ENCODE measurements at regions not wholly inside any gene's neighbourhood (a gene's known extent, or its start where the extent isn't known, plus 50 kb on each side); places are given as distances from the start of the nearest gene placed in this dataset.

DNA sequence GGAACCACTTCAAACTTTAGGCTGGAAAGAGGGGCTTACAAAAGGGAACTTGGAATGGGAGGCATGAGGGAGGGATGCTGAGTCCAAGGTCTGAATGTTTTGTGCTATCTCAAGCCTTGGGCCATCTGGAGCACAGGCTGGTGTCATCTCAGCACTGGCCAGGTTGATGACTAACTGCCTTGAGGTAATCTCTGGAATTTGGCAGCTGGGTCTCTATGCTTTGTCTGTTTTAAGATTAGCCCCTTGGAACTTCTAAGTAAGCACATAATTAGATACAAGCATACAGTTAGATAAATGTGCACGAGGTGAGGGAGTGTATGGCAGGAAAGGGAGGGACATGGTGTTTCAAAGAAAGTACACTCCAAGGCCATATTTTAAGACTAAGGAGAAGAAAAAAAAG is 252.4 kb upstream of the CCDC54 start:
- intact Hi-C loops (cut with DNase I): no loop called here
- TF ChIP-seq POLR2A (IDR thresholded peaks at IDR 0.05): no peak
- no peak for TF ChIP-seq CTCF (IDR thresholded peaks at IDR 0.05)
- 51 to 53% methylated on average over 1 of the region's 1 CpG for WGBS, 2 donors

DNA sequence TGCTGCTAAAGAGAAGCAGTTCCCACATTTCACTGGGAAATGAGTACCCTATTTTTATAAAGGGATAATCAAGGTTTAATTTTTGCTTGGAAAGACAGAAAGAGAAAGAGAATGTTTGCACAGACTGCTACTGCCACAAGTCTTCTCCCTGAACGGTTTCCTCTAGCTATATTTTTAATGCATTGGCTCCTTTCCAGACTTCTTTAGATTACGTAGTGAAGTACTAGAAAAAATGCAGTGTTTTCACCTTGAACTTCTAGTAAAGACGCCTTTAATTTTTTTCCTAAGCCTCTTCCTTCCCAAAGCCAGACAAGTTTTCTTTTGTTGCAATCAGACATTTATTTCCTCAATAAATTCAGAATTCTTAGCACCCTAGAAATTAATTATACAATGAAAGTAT is 248.3 kb upstream of the CCDC54 start:
- TF ChIP-seq POLR2A (IDR thresholded peaks at IDR 0.05) (no peak), CTCF (IDR thresholded peaks at IDR 0.05) (no peak)
- Histone ChIP-seq H3K4me1 (no peaks in the 10 kb centered on the region), H3K9me3 (no peaks in the 10 kb centered on the region), H3K4me3 (replicated peaks in 1 of 3) (no peak overlapping the region), H3K27me3 (no peaks in the 10 kb centered on the region), H3K36me3 (no peaks in the 10 kb centered on the region), H3K27ac (no peak overlapping the region)
- intact Hi-C loops (cut with DNase I): no loop called here
- DNase-seq: no peak
- 6 to 15% methylated on average over 3 of the region's 3 CpGs for WGBS, 2 donors

More for the DNA sequence above, 252.4 kb upstream of the CCDC54 start:
- DNase-seq: no peak
- Histone ChIP-seq H3K27ac (no peak overlapping the region), H3K36me3 (no peaks in the 10 kb centered on the region), H3K27me3 (no peaks in the 10 kb centered on the region), H3K9me3 (no peaks in the 10 kb centered on the region), H3K4me1 (peaks cover 0 to 7% of the 10 kb centered on the region in 2 donors), H3K4me3 (replicated peaks in 1 of 3) (no peak overlapping the region)

- intact Hi-C loops (cut with DNase I): no loop called here
- 94 to 97% methylated on average over 6 of the region's 6 CpGs for WGBS, 2 donors
- Histone ChIP-seq H3K36me3 (no peaks in the 10 kb centered on the region), H3K4me1 (no peaks in the 10 kb centered on the region), H3K9me3 (no peaks in the 10 kb centered on the region), H3K27ac (no peak overlapping the region), H3K27me3 (no peaks in the 10 kb centered on the region), H3K4me3 (replicated peaks in 1 of 3) (no peak overlapping the region)
- no peak for DNase-seq
- TF ChIP-seq CTCF (IDR thresholded peaks at IDR 0.05) (no peak), POLR2A (IDR thresholded peaks at IDR 0.05) (no peak)
These were observed 247.0 kb upstream of the CCDC54 start for GRCh38 chr3:107130089-107130700.

GRCh38 chr3:107132674-107133073 is 244.6 kb upstream of the CCDC54 start:
- Histone ChIP-seq H3K36me3 (no peaks in the 10 kb centered on the region), H3K27me3 (no peaks in the 10 kb centered on the region), H3K27ac (no peak overlapping the region), H3K9me3 (no peaks in the 10 kb centered on the region), H3K4me1 (no peaks in the 10 kb centered on the region), H3K4me3 (replicated peaks in 1 of 3) (no peak overlapping the region)
- intact Hi-C loops (cut with DNase I): no loop called here
- TF ChIP-seq CTCF (IDR thresholded peaks at IDR 0.05): no peak
- no peak for TF ChIP-seq POLR2A (IDR thresholded peaks at IDR 0.05)
- DNase-seq: no peak
- WGBS, 2 donors: 92 to 93% methylated on average over 11 of the region's 11 CpGs

GRCh38 chr3:107133891-107134290 is 243.3 kb upstream of the CCDC54 start:
- DNase-seq: no peak
- Histone ChIP-seq H3K27me3 (no peaks in the 10 kb centered on the region), H3K4me3 (replicated peaks in 1 of 3) (no peak overlapping the region), H3K9me3 (no peaks in the 10 kb centered on the region), H3K36me3 (no peaks in the 10 kb centered on the region), H3K27ac (no peak overlapping the region), H3K4me1 (no peaks in the 10 kb centered on the region)
- intact Hi-C loops (cut with DNase I): no loop called here
- no peak for TF ChIP-seq CTCF (IDR thresholded peaks at IDR 0.05)
- no peak for TF ChIP-seq POLR2A (IDR thresholded peaks at IDR 0.05)
- 78 to 83% methylated on average over 3 of the region's 3 CpGs for WGBS, 2 donors
